NCI-H774 (cell line): ENCODE measurements at regions not wholly inside any gene's neighbourhood (a gene's known extent, or its start where the extent isn't known, plus 50 kb on each side); places are given as distances from the start of the nearest gene placed in this dataset.
"Not testable (repeated sequence)": the region's sequence is repeated elsewhere in the genome, so short reads cannot be mapped to it uniquely, and the experiment has no call there.

ENCODE experiments used
- DNase-seq: peaks from one replicate; lab custom pipeline; 2025; lab: John Stamatoyannopoulos, UW

GRCh38 chr4:66837279-66837922, 707.9 kb downstream of the CENPC start:
- no peak for DNase-seq

GRCh38 chr4:66829310-66829709, 716.0 kb downstream of the CENPC start:
- no peak for DNase-seq

DNA sequence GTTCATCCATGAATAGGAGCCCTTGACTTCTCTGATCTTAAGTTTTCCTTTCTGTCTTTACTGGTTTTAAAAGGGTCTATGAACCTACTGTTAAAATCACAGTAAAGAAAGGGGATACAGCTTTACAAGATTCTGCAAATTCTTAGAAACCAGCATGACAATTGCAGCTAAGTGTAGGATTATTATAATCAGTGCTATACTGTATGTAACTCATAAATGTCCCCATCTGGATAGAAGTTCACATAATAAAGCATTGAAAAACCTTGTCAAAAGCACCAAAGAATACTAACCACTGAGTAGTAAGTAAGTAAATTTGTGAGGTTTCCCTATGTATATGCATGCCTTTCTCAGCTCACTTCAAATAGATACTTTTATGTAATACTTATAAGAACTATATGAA, 724.6 kb downstream of the CENPC start:
- DNase-seq, result no peak

- no peak for DNase-seq
These were observed 731.0 kb downstream of the CENPC start for GRCh38 chr4:66814277-66814676.

- DNase-seq, result no peak
These were observed 739.7 kb downstream of the CENPC start for GRCh38 chr4:66805582-66805981.

DNA sequence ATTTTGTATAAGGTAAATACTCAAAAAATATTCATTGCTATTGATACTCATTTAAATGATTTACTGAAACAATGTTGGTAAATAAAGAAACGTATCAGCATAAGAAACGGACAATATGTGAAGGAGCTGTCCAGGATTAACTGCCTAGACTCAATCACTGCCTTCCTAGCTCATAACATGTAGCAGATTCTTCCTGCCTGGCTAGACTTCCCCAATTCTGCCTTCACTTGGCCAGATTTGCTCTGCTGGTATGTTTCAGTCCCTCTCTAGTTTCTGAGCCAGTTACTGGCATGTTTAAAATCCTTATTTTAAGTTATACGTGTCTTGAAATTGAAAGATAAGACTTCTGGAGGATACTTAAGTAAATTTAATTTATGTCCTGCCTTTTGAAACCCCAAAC, 740.3 kb downstream of the CENPC start:
- DNase-seq, result no peak

GRCh38 chr4:66797608-66798007, 747.7 kb downstream of the CENPC start:
- DNase-seq, result no peak

DNA sequence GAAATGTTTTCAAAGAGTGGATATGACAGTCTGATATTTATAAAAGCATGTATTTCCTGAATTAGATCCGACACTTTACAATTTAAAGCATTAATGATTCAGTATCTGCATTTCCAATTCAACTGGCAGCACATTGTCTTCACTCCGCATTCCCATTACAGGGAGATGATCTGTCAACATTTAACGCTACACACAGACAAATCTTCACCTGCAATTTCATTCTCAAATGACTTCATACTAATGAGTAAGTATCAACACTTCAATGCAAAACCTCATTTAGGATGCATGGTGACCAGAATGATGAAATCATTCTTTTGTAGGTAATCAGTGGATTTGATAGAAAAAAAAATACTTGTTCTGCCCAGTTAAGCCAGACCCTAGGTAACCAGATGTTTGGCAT, 749.6 kb downstream of the CENPC start:
- no peak for DNase-seq

- DNase-seq, result no peak
These were observed 750.8 kb downstream of the CENPC start for GRCh38 chr4:66794390-66795034.

DNA sequence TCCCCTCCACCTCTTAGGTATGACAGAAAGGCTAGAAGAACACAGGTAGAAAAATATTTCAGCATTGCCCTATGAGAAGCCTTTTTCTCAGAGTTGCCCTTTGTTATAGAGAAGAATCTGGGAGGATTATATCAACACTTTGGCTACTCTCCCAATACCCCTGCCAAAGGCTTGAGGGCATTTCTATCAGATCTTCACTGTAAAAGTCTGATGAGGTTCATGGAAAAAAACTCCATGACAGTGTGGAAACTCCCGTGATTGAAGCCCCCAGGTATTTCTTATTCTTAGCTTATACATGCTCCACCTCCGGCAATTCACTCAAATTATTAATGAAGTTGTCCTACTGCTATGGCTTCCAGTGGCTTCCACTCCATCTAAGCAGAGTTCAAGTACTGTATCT, 753.6 kb downstream of the CENPC start:
- no peak for DNase-seq

DNA sequence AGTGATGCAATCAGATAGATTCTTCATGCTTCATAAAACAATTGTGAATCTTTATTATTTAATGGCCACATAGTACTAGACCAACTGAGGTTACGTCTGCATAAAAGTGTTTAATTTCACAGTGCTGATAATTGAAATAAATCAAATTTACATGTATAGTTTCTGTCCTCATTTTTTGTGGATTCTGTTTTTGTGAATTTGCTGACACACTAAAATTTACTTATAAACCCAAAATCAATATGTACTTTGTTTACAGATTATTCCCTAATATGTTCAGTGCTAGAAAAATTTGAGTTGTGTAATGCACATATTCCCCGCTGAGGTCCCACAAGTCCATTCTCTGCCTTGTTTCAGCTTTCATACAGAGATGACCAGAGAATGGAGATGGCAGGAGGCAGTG, 759.8 kb downstream of the CENPC start:
- DNase-seq, result no peak

DNA sequence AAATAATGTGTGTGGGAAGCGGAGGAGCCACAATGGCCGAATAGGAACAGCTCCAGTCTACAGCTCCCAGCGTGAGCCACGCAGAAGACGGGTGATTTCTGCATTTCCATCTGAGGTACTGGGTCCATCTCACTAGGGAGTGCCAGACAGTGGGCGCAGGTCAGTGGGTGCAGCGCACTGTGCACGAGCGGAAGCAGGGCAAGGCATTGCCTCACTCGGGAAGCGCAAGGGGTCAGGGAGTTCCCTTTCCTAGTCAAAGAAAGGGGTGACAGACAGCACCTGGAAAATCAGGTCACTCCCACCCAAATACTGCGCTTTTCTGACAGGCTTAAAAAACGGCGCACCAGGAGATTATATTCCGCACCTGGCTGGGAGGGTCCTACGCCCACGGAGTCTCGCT, 762.6 kb downstream of the CENPC start:
- DNase-seq, result not testable (repeated sequence)

DNA sequence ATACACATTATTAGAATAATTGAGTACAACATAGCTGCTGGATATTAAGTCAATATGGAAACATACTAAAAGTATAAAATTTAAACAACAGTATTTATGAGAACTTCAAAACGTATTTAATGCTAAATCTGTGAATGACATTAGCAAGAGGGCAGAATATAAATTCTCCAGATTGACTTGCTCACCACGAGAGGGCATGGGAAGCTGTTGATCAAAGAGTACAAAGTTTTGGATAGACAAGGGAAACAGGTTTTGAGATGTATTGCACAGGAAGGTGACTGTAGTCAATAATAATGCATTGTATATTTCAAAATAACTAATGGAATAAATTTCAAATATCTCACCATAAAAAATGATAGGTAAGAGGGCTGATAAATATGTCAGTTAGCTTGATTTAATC, 768.2 kb downstream of the CENPC start:
- DNase-seq, result no peak

DNA sequence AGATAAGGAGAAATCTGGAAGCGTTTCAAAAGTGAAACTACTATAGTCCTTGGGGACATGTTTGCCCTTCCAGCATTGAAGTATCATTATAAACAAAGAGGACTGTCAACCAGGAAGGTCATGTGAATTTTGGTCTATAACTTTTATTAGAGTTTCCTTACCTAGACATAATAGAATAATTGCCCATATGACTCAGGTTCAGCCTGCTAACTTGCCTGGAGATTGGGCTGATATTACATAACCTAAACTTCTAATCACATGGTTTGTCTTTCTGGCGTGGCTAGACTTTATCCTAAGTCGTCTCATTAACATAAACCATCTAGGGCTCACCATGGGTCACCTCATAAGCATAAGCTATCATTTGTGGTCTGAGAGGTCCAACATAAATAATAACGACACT, 775.9 kb downstream of the CENPC start:
- no peak for DNase-seq

DNA sequence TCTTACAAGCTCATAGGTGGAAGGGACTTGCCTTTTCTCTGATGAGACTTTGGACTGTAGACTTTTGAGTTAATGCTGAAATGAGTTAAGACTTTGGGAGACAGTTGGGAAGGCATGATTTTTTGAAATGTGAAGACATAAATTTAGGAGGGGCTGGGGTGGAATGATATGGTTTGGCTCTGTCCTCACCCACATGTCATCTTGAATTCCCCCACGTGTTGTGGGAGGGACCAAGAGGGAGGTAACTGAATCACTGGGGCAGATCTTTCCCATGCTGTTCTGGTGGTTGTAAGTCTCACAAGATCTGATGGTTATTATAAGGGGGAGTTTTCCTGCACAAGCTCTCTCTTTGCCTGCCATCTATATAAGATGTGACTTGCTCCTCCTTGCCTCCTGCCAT, 777.9 kb downstream of the CENPC start:
- DNase-seq, result no peak

DNA sequence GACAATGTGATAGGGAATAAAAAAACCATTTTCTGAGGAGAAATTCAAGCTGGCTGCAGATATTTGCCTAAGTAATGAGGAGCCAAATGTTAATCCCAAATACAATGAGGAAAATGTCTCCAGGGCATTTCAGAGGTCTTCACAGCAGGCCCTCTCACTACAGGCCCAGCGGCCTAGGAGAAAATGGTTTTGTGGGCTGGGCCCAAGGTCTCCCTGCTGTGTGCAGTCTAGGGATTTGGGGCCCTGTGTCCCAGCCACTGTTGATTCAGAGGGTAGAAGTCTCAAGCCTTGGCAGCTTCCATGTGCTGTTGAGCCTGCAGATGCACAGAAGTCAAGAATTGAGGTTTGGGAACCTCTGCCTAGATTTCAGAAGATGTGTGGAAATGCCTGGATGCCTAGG, 778.7 kb downstream of the CENPC start:
- DNase-seq, result no peak

DNA sequence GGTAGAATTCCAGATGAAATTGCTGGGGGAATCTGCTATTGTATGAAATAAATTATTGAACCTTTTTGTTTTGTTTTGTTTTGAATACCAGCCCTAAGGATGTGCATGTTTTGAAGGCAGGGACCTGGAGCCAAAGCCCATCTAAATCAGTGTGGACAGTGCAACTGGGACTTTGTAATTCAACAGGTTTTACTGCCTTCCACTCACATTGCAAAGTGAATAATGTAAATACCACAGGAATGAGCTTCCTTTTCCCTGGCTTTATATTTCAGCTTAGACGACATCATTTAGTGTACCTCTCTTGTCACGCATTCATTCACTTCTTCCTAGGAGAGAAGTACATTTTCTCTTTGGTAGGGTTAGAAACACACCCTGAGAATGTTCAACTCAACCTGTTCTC, 795.0 kb downstream of the CENPC start:
- no peak for DNase-seq

DNA sequence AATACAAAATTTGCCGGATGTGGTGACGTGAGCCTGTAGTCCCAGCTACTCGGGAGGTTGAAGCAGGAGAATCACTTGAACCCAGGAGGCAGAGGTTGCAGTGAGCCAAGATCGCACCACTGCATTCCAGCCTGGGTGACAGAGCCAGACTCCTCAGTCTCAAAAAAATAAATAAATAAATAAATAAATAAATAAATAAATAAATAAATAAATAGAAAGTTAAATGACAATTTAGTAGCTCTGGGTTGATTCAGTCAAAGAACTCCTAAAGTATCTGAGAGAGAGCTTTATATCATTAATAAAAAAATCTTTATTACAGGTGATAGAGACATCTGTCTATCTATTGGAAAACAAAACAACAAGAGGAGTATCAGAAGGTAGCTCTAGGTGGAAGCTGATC, 798.4 kb downstream of the CENPC start:
- not testable (repeated sequence) for DNase-seq

DNA sequence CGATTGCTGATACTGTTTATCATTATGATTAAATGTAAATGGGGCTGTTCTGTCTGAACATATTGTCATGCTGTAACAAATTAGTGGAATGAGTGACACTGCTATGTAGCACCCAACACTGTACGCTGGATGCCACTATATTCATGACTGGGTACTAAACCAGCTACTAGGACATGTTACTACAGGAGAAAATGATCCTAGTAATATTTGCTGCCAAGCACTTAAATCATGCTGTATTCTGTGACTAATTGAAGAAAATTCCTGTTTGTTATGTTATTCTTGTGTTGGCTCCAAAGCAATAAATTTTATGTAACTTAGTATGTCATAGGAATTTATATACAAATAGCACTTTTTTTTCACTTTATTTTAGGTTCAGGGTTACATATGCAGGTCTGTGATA, 804.2 kb downstream of the CENPC start:
- no peak for DNase-seq

DNA sequence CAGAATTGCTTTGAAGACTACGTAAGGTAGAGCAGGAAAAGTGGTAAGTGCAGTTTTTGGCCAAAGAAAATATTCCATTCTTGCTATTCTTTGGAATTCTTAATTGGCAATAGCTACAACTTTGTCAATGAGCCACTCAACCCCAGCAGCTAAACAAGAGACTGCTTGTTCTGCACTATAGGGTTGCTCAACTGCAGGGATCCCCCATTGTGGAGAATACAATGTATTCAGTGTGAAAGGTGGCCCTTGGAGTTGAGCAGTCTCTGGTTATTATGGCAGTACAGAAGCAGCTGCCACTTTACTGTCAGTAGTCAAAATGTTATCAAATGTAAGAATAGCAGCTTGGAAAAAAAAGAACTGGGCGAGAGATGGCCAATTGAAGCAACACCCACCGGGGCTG, 808.7 kb downstream of the CENPC start:
- DNase-seq, result peak; percentile 0

- no peak for DNase-seq
These were observed 817.0 kb downstream of the CENPC start for GRCh38 chr4:66728280-66728679.

DNA sequence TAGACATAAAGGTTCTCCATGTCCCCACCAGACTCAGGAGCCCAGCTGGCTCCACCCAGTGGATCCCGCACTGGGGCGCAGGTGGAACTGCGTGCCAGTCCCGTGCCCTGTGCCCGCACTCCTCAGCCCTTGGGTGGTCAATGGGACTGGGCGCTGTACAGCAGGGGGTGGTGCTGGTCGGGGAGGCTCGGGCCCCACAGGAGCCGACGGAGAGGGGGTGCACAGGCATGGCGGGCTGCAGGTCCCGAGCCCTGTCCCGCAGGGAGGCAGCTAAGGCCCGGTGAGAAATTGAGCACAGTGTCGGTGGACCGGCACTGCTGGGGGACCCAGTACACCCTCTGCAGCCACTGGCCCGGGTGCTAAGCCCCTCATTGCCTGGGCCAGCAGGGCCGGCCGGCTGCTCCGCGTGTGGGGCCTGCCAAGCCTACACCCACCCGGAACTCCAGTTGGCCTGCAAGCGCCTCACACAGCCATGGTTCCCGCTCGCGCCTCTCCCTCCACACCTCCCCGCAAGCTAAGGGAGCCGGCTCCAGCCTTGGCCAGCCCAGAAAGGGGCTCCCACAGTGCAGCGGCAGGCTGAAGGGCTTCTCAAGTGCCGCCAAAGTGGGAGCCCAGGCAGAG, 832.9 kb downstream of the CENPC start:
- not testable (repeated sequence) for DNase-seq

GRCh38 chr4:66704243-66704642, 841.1 kb downstream of the CENPC start:
- no peak for DNase-seq

GRCh38 chr4:66694739-66695138, 850.6 kb downstream of the CENPC start:
- DNase-seq, result no peak
